Right lobe of liver (tissue), 6 donors: ENCODE measurements at regions not wholly inside any gene's neighbourhood (a gene's known extent, or its start where the extent isn't known, plus 50 kb on each side); places are given as distances from the start of the nearest gene placed in this dataset.

Source experiments
- ATAC-seq, 4 donors: fragments of 200-7000 bp; cut with Tn5 transposase; one replicate each; pipeline ENCODE4 v1.9.1; 2020; ENCODE audit warnings: mild to moderate bottlenecking in 4 of 4, moderate library complexity in 4 of 4
- DNase-seq, 3 donors: peaks; one replicate each; pipeline ENCODE4 v3.0.0-alpha.2; 2020
- H3K27ac ChIP-seq, 3 donors: fragments of 200-600 bp; one replicate each; pipeline ENCODE4 v1.8.0; 2022
- H3K27me3 ChIP-seq, 2 donors: fragments of 200-600 bp; one replicate each; pipeline ENCODE4 v1.8.0; 2022
- H3K36me3 ChIP-seq, 4 donors: fragments of 200-600 bp; sonication (generic) in 1 of 4; one replicate each; pipeline versions ENCODE4 v1.5.1 to v1.8.0; 2017 to 2022; ENCODE audit warnings: control low read depth in 1 of 4
- H3K4me1 ChIP-seq, 4 donors: fragments of 200-600 bp; sonication (generic) in 1 of 4; one replicate each; pipeline versions ENCODE4 v1.5.1 to v1.8.0; 2017 to 2022; ENCODE audit warnings: control low read depth in 1 of 4
- H3K4me3 ChIP-seq, 3 donors: fragments of 200-600 bp; one replicate each; pipeline ENCODE4 v1.8.0; 2022
- H3K9me3 ChIP-seq, 4 donors: fragments of 200-600 bp; sonication (generic) in 1 of 4; one replicate each; pipeline versions ENCODE4 v1.5.1 to v1.8.0; 2017 to 2022; ENCODE audit warnings: control low read depth in 1 of 4
- POLR2A ChIP-seq: fragments of 450-650 bp; IDR thresholded peaks from one replicate; pipeline ENCODE4 v1.6.1; 2017; ENCODE audit warnings: antibody characterized with exemption, mild to moderate bottlenecking
- WGBS: methylation state at CpG from one replicate; pipeline ENCODE4 v1.1.6; 2018; ENCODE audit warnings: low coverage, low lambda C conversion rate; ENCODE audit not compliant: insufficient coverage; ENCODE audit errors: missing lambda C conversion rate; 5-methylcytosine and 5-hydroxymethylcytosine counted together
- intact Hi-C, 2 donors: fragments of 100-400 bp; cut with DNase I; formaldehyde crosslinking; loops; one replicate each; pipeline versions ENCODE4 v1.11.2 to v1.14.1; 2022
- TF ChIP-seq, protein P1 (sequence below), 4 donors: fragments of 200-600 bp in 3 of 4; fragments of 450-650 bp in 1 of 4; IDR thresholded peaks; one replicate each; pipeline versions ENCODE4 v1.5.1 to v1.8.0; 2016 to 2022; ENCODE audit warnings: antibody characterized with exemption in 4 of 4, mild to moderate bottlenecking in 2 of 4
- donor health status: DM: no; HTN: yes; CAD: no.
- donor health status: DM: no; HTN: no; CAD: no.
- donor health status: DM: no; HTN: no; CAD: no.
- donor health status: DM: no; HTN: yes; CAD: no.
- donor health status: DM: no; HTN: yes; CAD: no.

DNA sequence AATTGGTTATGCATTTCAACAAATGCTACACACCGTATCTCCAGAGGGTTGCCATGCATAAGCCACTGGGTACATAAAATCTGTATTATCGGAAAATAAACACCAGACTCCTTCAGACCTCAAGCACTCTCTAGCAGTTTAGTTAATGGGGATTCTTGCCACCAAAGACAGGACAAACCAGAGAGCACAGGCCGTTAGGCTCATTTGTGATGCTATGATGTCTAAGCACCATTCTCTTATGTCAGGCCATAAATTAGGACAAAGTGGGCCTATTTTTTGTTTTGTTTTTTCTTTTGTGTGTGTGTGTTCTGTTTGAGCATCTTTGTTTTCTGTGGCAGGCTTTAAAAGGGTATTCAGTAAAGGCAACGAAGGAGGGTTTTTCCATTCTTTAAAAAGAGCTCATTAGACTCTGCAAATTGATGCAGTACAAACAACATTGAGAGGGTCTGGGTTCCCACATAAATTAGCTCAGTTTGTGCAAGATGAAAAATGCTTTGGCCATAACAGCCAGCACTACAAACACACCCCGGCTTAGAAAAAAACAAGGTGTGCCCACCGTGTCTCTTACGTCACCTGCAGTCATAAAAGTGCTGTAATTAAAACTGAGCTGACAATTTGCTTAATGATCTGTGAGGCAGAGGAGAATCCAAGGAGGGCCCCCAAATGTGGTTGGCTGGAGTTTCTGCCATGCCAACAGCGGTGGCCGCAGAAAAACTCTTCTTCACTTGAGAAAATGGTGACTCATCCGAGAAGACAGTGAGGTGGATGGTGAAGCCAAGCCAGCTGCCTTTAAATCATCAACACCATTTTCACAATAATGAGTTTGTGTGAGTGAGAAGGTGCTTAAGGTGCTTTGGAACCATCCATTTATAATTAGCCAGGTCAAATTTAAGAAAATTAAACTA is 297.9 kb downstream of the GATA3 start:
- intact Hi-C loops = no loop called here
- TF ChIP-seq POLR2A = no peak
- TF ChIP-seq, protein P1, sequence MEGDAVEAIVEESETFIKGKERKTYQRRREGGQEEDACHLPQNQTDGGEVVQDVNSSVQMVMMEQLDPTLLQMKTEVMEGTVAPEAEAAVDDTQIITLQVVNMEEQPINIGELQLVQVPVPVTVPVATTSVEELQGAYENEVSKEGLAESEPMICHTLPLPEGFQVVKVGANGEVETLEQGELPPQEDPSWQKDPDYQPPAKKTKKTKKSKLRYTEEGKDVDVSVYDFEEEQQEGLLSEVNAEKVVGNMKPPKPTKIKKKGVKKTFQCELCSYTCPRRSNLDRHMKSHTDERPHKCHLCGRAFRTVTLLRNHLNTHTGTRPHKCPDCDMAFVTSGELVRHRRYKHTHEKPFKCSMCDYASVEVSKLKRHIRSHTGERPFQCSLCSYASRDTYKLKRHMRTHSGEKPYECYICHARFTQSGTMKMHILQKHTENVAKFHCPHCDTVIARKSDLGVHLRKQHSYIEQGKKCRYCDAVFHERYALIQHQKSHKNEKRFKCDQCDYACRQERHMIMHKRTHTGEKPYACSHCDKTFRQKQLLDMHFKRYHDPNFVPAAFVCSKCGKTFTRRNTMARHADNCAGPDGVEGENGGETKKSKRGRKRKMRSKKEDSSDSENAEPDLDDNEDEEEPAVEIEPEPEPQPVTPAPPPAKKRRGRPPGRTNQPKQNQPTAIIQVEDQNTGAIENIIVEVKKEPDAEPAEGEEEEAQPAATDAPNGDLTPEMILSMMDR (IDR thresholded peaks at IDR 0.05) = no peak
- DNase-seq (no peak), ATAC-seq (no peak)
- Histone ChIP-seq H3K4me1 (no peaks in the 10 kb centered on the region), H3K9me3 (no peaks in the 10 kb centered on the region), H3K36me3 (no peaks in the 10 kb centered on the region), H3K4me3 (no peak overlapping the region), H3K27me3 (no peaks in the 10 kb centered on the region), H3K27ac (no peak overlapping the region)
- WGBS = 64% methylated on average over 10 of the region's 10 CpGs

DNA sequence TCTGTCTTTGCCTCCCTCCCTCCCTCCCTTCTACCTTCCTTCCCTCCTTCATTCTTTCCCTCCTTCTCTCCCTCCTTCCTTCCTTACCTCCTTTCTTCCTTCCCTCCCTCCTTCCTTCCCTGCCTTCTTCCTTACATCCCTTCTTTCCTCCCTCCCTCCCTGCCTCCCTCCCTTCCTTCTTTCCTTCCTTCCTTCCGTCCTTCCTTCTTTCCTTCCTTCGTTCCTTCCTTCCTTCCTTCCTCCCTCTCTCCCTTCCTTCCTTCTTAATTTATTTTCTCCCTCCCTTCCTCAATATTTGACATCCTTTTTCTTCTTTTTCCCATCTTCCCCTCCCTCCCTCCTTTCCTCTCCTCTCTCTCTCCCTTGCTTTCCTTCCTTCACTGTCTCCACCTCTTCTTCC is 301.8 kb downstream of the GATA3 start:
- Histone ChIP-seq H3K9me3 (no peaks in the 10 kb centered on the region), H3K4me1 (no peaks in the 10 kb centered on the region), H3K27me3 (no peaks in the 10 kb centered on the region), H3K36me3 (no peaks in the 10 kb centered on the region), H3K27ac (no peak overlapping the region), H3K4me3 (no peak overlapping the region)
- ATAC-seq (no peak), DNase-seq (no peak)
- 59% methylated on average over 2 of the region's 2 CpGs for WGBS
- intact Hi-C loops = no loop called here
- TF ChIP-seq POLR2A = no peak
- TF ChIP-seq, protein P1 (IDR thresholded peaks at IDR 0.05) = no peak

DNA sequence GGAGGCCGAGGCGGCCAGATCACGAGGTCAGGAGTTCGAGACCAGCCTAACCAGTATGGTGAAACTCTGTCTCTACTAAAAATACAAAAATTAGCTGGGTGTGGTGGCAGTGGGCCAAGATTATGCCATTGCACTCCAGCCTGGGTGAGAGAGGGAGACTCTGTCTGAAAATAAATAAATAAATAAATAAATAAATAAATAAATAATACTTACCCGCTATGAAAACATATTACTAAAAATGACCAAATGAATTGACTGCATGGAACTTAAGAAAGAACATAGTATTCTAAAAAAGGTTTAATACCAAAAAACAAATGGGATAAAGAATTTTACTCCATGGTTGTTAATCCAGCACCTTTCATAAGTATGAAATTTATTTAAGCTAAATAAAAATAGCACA is 305.0 kb downstream of the GATA3 start:
- Histone ChIP-seq H3K9me3 (no peaks in the 10 kb centered on the region), H3K27me3 (no peaks in the 10 kb centered on the region), H3K27ac (no peak overlapping the region), H3K36me3 (no peaks in the 10 kb centered on the region), H3K4me3 (no peak overlapping the region), H3K4me1 (no peaks in the 10 kb centered on the region)
- no peak for TF ChIP-seq POLR2A
- TF ChIP-seq, protein P1 (IDR thresholded peaks at IDR 0.05) = no peak
- intact Hi-C loops = no loop called here
- DNase-seq (no peak), ATAC-seq (no peak)
- 84% methylated on average over 5 of the region's 5 CpGs for WGBS

DNA sequence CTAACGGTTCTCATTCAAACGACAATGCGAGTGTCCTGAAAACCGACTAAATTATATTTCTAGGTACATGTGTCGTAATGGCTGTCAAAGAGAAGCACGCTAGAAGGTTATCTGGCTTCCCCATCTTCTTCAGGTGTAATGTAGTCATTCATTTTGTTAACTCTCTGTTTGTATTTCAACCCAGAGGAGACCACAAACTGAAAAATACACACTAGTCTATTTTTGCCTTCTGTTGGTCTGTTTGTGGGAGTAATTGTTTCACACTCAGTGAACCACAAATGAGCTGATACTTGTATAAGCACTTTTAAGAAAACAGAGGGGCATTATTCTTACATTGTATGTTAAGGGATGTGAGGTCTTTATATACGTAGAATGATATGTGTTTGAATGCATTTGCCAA is 305.9 kb downstream of the GATA3 start:
- H3K27me3 ChIP-seq = no peaks in the 10 kb centered on the region
- no peaks in the 10 kb centered on the region for H3K36me3 ChIP-seq
- ATAC-seq (no peak), DNase-seq (no peak)
- H3K4me1 ChIP-seq = no peaks in the 10 kb centered on the region
- H3K27ac ChIP-seq = no peak overlapping the region
- H3K4me3 ChIP-seq = no peak overlapping the region
- WGBS = 67% methylated on average over 7 of the region's 7 CpGs
- no peaks in the 10 kb centered on the region for H3K9me3 ChIP-seq
- TF ChIP-seq, protein P1 (IDR thresholded peaks at IDR 0.05) = no peak
- TF ChIP-seq POLR2A = no peak
- intact Hi-C loops = no loop called here
